Activated CD4-positive, alpha-beta T cell treated with anti-CD3 and anti-CD28 coated beads, Interleukin-2, amount 10 ng/mL, durations not matched to agents 7 days and 5 days (primary cell): ENCODE measurements at regions not wholly inside any gene's neighbourhood (a gene's known extent, or its start where the extent isn't known, plus 50 kb on each side); places are given as distances from the start of the nearest gene placed in this dataset.
A peak's percentile ranks its signal among the peaks of the same experiment; 100 is the strongest.
"Not testable (repeated sequence)": the region's sequence is repeated elsewhere in the genome, so short reads cannot be mapped to it uniquely, and the experiment has no call there.

ENCODE experiments used
- CTCF ChIA-PET: fragments of 350-600 bp; sonication (Branson Sonifier 250); formaldehyde crosslinking; loops from one replicate; lab custom pipeline; 2021; ENCODE audit warnings: antibody characterized with exemption; lab: Charles Lee
- POLR2A ChIA-PET: fragments of 350-600 bp; sonication (Branson Sonifier 250); formaldehyde crosslinking; loops from one replicate; lab custom pipeline; 2021; ENCODE audit warnings: antibody characterized with exemption; lab: Charles Lee
- DNase-seq: peaks from one replicate; pipeline ENCODE4 v3.0.0-alpha.2; 2020
- H3K27ac Mint-ChIP-seq: one replicate; pipeline ENCODE4 v1.8.0; 2021; ENCODE audit warnings: mild to moderate bottlenecking, moderate library complexity, mixed read lengths
- H3K27me3 Mint-ChIP-seq: one replicate; pipeline ENCODE4 v1.8.0; 2021; ENCODE audit warnings: mixed read lengths
- H3K36me3 Mint-ChIP-seq: one replicate; pipeline ENCODE4 v1.8.0; 2021; ENCODE audit warnings: low read depth, mixed read lengths
- H3K4me1 Mint-ChIP-seq: one replicate; pipeline ENCODE4 v1.8.0; 2021; ENCODE audit warnings: mixed read lengths
- H3K4me3 Mint-ChIP-seq: one replicate; pipeline ENCODE4 v1.8.0; 2021; ENCODE audit warnings: mild to moderate bottlenecking, moderate library complexity, mixed read lengths
- H3K9me3 Mint-ChIP-seq: one replicate; pipeline ENCODE4 v1.8.0; 2021; ENCODE audit warnings: mixed read lengths

- Mint-ChIP-seq H3K27me3 (peaks cover 15% of the 10 kb centered on the region), H3K27ac (no peak overlapping the region), H3K9me3 (no peaks in the 10 kb centered on the region), H3K36me3 (no peaks in the 10 kb centered on the region), H3K4me3 (no peak overlapping the region), H3K4me1 (no peaks in the 10 kb centered on the region)
- DNase-seq, result no peak
- CTCF ChIA-PET, result interaction anchor here (0.8 to 2.2 kb wide), 5 partner anchors 12 to 325 kb away, joined by 3 to 7 read pairs (median 3); no protein-coding TSS in a partner anchor
- POLR2A ChIA-PET, result no interaction called here
Measured at GRCh38 chr6:135555550-135555949, 58.0 kb upstream of the AHI1 start.

- Mint-ChIP-seq H3K36me3 (peaks cover 10% of the 10 kb centered on the region), H3K4me1 (peaks cover 5% of the 10 kb centered on the region)
- CTCF ChIA-PET, result no interaction called here
Measured at GRCh38 chr6:135557582-135557981, 60.0 kb upstream of the AHI1 start.

GRCh38 chr6:135565605-135566004 is 68.1 kb upstream of the AHI1 start:
- POLR2A ChIA-PET, H3K4me3 Mint-ChIP-seq, H3K27me3 Mint-ChIP-seq: not testable (repeated sequence)
- Mint-ChIP-seq H3K36me3 (peaks cover 28% of the 10 kb centered on the region), H3K9me3 (peaks cover 23% of the 10 kb centered on the region), H3K27ac (peak overlapping the region; percentile 50), H3K4me1 (peaks cover 57% of the 10 kb centered on the region)
- CTCF ChIA-PET, result interaction anchor here (0.7 to 1.0 kb wide), 2 partner anchors 17 to 695 kb away, joined by 3 read pairs; no protein-coding TSS in a partner anchor
- DNase-seq, result peak; percentile 12

More at GRCh38 chr6:135557582-135557981, 60.0 kb upstream of the AHI1 start:
- Mint-ChIP-seq H3K9me3 (peaks cover 7% of the 10 kb centered on the region), H3K4me3 (no peak overlapping the region), H3K27ac (no peak overlapping the region), H3K27me3 (peaks cover 6% of the 10 kb centered on the region)
- POLR2A ChIA-PET, result no interaction called here
- DNase-seq, result no peak

- Mint-ChIP-seq H3K4me1 (peaks cover 52% of the 10 kb centered on the region), H3K27ac (peak overlapping the region; percentile 73), H3K27me3 (no peaks in the 10 kb centered on the region), H3K36me3 (peaks cover 33% of the 10 kb centered on the region), H3K4me3 (no peak overlapping the region), H3K9me3 (peaks cover 25% of the 10 kb centered on the region)
- ChIA-PET CTCF (no interaction called here), POLR2A (no interaction called here)
- DNase-seq, result no peak
Measured at GRCh38 chr6:135566311-135567068, 69.0 kb upstream of the AHI1 start.

GRCh38 chr6:135567375-135568083 is 70.0 kb upstream of the AHI1 start:
- H3K36me3 Mint-ChIP-seq, result peaks cover 26% of the 10 kb centered on the region
- ChIA-PET POLR2A (interaction anchor here (0.6 kb wide), 1 partner anchor 32 kb away, joined by 3 read pairs; no protein-coding TSS in a partner anchor), CTCF (interaction anchor here (0.9 to 1.4 kb wide), 5 partner anchors 12 to 32 kb away, joined by 3 to 5 read pairs (median 3); no protein-coding TSS in a partner anchor)
- DNase-seq, result no peak
- H3K27me3 Mint-ChIP-seq, result no peaks in the 10 kb centered on the region
- H3K4me1 Mint-ChIP-seq, result peaks cover 52% of the 10 kb centered on the region
- H3K4me3 Mint-ChIP-seq, result no peak overlapping the region
- H3K9me3 Mint-ChIP-seq, result peaks cover 21% of the 10 kb centered on the region
- H3K27ac Mint-ChIP-seq, result peak overlapping the region; percentile 65

- H3K4me3 Mint-ChIP-seq, result no peak overlapping the region
- no peaks in the 10 kb centered on the region for H3K27me3 Mint-ChIP-seq
- ChIA-PET POLR2A (interaction anchor here (0.6 kb wide), 1 partner anchor 12 kb away, joined by 3 read pairs; no protein-coding TSS in a partner anchor), CTCF (interaction anchor here (0.6 to 1.4 kb wide), 7 partner anchors 9 to 32 kb away, joined by 3 to 5 read pairs (median 3); no protein-coding TSS in a partner anchor)
- H3K36me3 Mint-ChIP-seq, result peaks cover 22% of the 10 kb centered on the region
- peak; percentile 61 for DNase-seq
- H3K4me1 Mint-ChIP-seq, result peaks cover 52% of the 10 kb centered on the region
- peaks cover 18% of the 10 kb centered on the region for H3K9me3 Mint-ChIP-seq
- peak overlapping the region; percentile 65 for H3K27ac Mint-ChIP-seq
Measured at GRCh38 chr6:135568379-135568778, 70.8 kb upstream of the AHI1 start.

- ChIA-PET POLR2A (no interaction called here), CTCF (interaction anchor here (0.7 to 1.5 kb wide), 2 partner anchors 53 to 77 kb away, joined by 3 read pairs; no protein-coding TSS in a partner anchor)
- Mint-ChIP-seq H3K27me3 (no peaks in the 10 kb centered on the region), H3K36me3 (peaks cover 13% of the 10 kb centered on the region), H3K4me3 (no peak overlapping the region), H3K4me1 (peaks cover 40% of the 10 kb centered on the region), H3K9me3 (peaks cover 11% of the 10 kb centered on the region), H3K27ac (no peak overlapping the region)
- no peak for DNase-seq
Measured at GRCh38 chr6:135572051-135572450, 74.5 kb upstream of the AHI1 start.

- Mint-ChIP-seq H3K27me3 (no peaks in the 10 kb centered on the region), H3K4me3 (no peak overlapping the region), H3K4me1 (peaks cover 18% of the 10 kb centered on the region), H3K36me3 (peaks cover 13% of the 10 kb centered on the region), H3K9me3 (peaks cover 5% of the 10 kb centered on the region), H3K27ac (no peak overlapping the region)
- POLR2A ChIA-PET, result no interaction called here
- no peak for DNase-seq
- CTCF ChIA-PET, result no interaction called here
Measured at GRCh38 chr6:135575629-135576028, 78.1 kb upstream of the AHI1 start.

- DNase-seq, result no peak
- Mint-ChIP-seq H3K4me1 (peaks cover 18% of the 10 kb centered on the region), H3K27me3 (no peaks in the 10 kb centered on the region), H3K27ac (no peak overlapping the region), H3K9me3 (peaks cover 5% of the 10 kb centered on the region), H3K36me3 (peaks cover 10% of the 10 kb centered on the region), H3K4me3 (no peak overlapping the region)
- ChIA-PET POLR2A (no interaction called here), CTCF (no interaction called here)
Measured at GRCh38 chr6:135576055-135576454, 78.5 kb upstream of the AHI1 start.

- peaks cover 18% of the 10 kb centered on the region for H3K4me1 Mint-ChIP-seq
- H3K4me3 Mint-ChIP-seq, result no peak overlapping the region
- ChIA-PET CTCF (interaction anchor here (1.0 kb wide), 1 partner anchor 9 kb away, joined by 3 read pairs; no protein-coding TSS in a partner anchor), POLR2A (no interaction called here)
- H3K27ac Mint-ChIP-seq, result peak overlapping the region; percentile 14
- no peaks in the 10 kb centered on the region for H3K9me3 Mint-ChIP-seq
- H3K36me3 Mint-ChIP-seq, result peaks cover 6% of the 10 kb centered on the region
- H3K27me3 Mint-ChIP-seq, result no peaks in the 10 kb centered on the region
- DNase-seq, result no peak
Measured at GRCh38 chr6:135577059-135577538, 79.6 kb upstream of the AHI1 start.

- Mint-ChIP-seq H3K27ac (no peak overlapping the region), H3K36me3 (peaks cover 7% of the 10 kb centered on the region), H3K4me1 (peaks cover 23% of the 10 kb centered on the region), H3K4me3 (no peak overlapping the region), H3K27me3 (no peaks in the 10 kb centered on the region), H3K9me3 (peaks cover 5% of the 10 kb centered on the region)
- POLR2A ChIA-PET, result no interaction called here
- no peak for DNase-seq
- CTCF ChIA-PET, result no interaction called here
Measured at GRCh38 chr6:135578976-135579375, 81.4 kb upstream of the AHI1 start.

GRCh38 chr6:135581211-135581610 is 83.7 kb upstream of the AHI1 start:
- Mint-ChIP-seq H3K27ac (no peak overlapping the region), H3K9me3 (peaks cover 6% of the 10 kb centered on the region), H3K36me3 (peaks cover 13% of the 10 kb centered on the region), H3K4me3 (no peak overlapping the region), H3K27me3 (no peaks in the 10 kb centered on the region), H3K4me1 (peaks cover 28% of the 10 kb centered on the region)
- POLR2A ChIA-PET, result no interaction called here
- no peak for DNase-seq
- CTCF ChIA-PET, result interaction anchor here (1.1 to 3.0 kb wide), 6 partner anchors 10 to 45 kb away, joined by 3 to 9 read pairs (median 4); no protein-coding TSS in a partner anchor
